ENCODE measurements at regions not wholly inside any gene's neighbourhood (a gene's known extent, or its start where the extent isn't known, plus 50 kb on each side); places are given as distances from the start of the nearest gene placed in this dataset.

- H3K27ac ChIP-seq (ENCODE audit: low read length): no peak overlapping the region
- CTCF ChIA-PET: no interaction called here
- DNase-seq (ENCODE audit: low read depth, low spot score) (no peak), ATAC-seq (no peak)
- H3K9me3 ChIP-seq (ENCODE audit: control insufficient read depth, insufficient read depth, low read depth, low read length): 0 out of 2 replicates have a peak, but pooled peaks cover 5% of the 10 kb centered on the region
- in situ Hi-C loops (cut with HindIII; ENCODE audit: low pct_unique_long_range_greater_than_20kb, low sequenced_read_pairs): no loop called here
- no peaks in the 10 kb centered on the region for H3K4me1 ChIP-seq (ENCODE audit: control insufficient read depth, insufficient read depth, low read length)
- POLR2A ChIA-PET: no interaction called here
- BruUV-seq (replicated peaks): no TSS peak
- no peaks in the 10 kb centered on the region for H3K36me3 ChIP-seq (ENCODE audit: control insufficient read depth, insufficient read depth, low read length)
- TF ChIP-seq SIN3A (IDR thresholded peaks at IDR 0.05; ENCODE audit: borderline replicate concordance, insufficient read depth, low read depth, low read length): no peak
- no peak for TF ChIP-seq CTCF (IDR thresholded peaks at IDR 0.05)
- no peak for TF ChIP-seq POLR2AphosphoS5 (IDR thresholded peaks at IDR 0.05; ENCODE audit: low read depth, low read length)
- TF ChIP-seq TCF7L2 (IDR thresholded peaks at IDR 0.05; ENCODE audit: low read depth, low read length): no peak
- TF ChIP-seq REST (IDR thresholded peaks at IDR 0.05; ENCODE audit: insufficient read depth in 1 of 2, low read depth in 2 of 2, low read length in 1 of 2): no peak
- H3K27me3 ChIP-seq (ENCODE audit: control insufficient read depth, insufficient read depth, low read length): no peaks in the 10 kb centered on the region
- no peak overlapping the region for H3K4me3 ChIP-seq (ENCODE audit: low read depth in 2 of 2, low read length in 2 of 2)
- intact Hi-C loops (cut with micrococcal nuclease; ENCODE audit: unreplicated experiment): no loop called here
Observed at GRCh38 chr11:115955803-115956202, 451.6 kb upstream of the CADM1 start.

GRCh38 chr11:115950660-115951059 lies 446.4 kb upstream of the CADM1 start:
- DNase-seq (ENCODE audit: low read depth, low spot score) (no peak), ATAC-seq (no peak)
- Histone ChIP-seq H3K9me3 (ENCODE audit: control insufficient read depth, insufficient read depth, low read depth, low read length) (peaks cover 14% of the 10 kb centered on the region; the same call in 1 of the 2 replicates), H3K4me3 (ENCODE audit: low read depth in 2 of 2, low read length in 2 of 2) (no peak overlapping the region), H3K36me3 (ENCODE audit: control insufficient read depth, insufficient read depth, low read length) (no peaks in the 10 kb centered on the region), H3K4me1 (ENCODE audit: control insufficient read depth, insufficient read depth, low read length) (no peaks in the 10 kb centered on the region), H3K27ac (ENCODE audit: low read length) (no peak overlapping the region), H3K27me3 (ENCODE audit: control insufficient read depth, insufficient read depth, low read length) (no peaks in the 10 kb centered on the region)
- no peak for TF ChIP-seq CTCF (IDR thresholded peaks at IDR 0.05)
- TF ChIP-seq POLR2AphosphoS5 (IDR thresholded peaks at IDR 0.05; ENCODE audit: low read depth, low read length): no peak
- TF ChIP-seq TCF7L2 (IDR thresholded peaks at IDR 0.05; ENCODE audit: low read depth, low read length): no peak
- no peak for TF ChIP-seq REST (IDR thresholded peaks at IDR 0.05; ENCODE audit: insufficient read depth in 1 of 2, low read depth in 2 of 2, low read length in 1 of 2)
- no peak for TF ChIP-seq SIN3A (IDR thresholded peaks at IDR 0.05; ENCODE audit: borderline replicate concordance, insufficient read depth, low read depth, low read length)
- CTCF ChIA-PET: no interaction called here
- in situ Hi-C loops (cut with HindIII; ENCODE audit: low pct_unique_long_range_greater_than_20kb, low sequenced_read_pairs): no loop called here
- no TSS peak for BruUV-seq (replicated peaks)
- intact Hi-C loops (cut with micrococcal nuclease; ENCODE audit: unreplicated experiment): no loop called here
- POLR2A ChIA-PET: no interaction called here
